Stimulated activated CD4-positive, alpha-beta T cell treated with anti-CD3 and anti-CD28 coated beads, Interleukin-12 subunit alpha, Interleukin-12 subunit beta, amount 100 ng/mL, for 4 hours (primary cell): ENCODE measurements at regions not wholly inside any gene's neighbourhood (a gene's known extent, or its start where the extent isn't known, plus 50 kb on each side); places are given as distances from the start of the nearest gene placed in this dataset.

Experiments
- DNase-seq: peaks from one replicate; pipeline ENCODE4 v3.0.0-alpha.2; 2020

GRCh38 chr11:127252321-127252720 is 251.8 kb upstream of the KIRREL3 start:
- DNase-seq, result no peak

- no peak for DNase-seq
Measured at GRCh38 chr11:127249576-127249975, 249.0 kb upstream of the KIRREL3 start.

GRCh38 chr11:127248476-127248875 is 247.9 kb upstream of the KIRREL3 start:
- no peak for DNase-seq

GRCh38 chr11:127247261-127247851 is 246.8 kb upstream of the KIRREL3 start:
- DNase-seq, result no peak

- DNase-seq, result no peak
Measured at GRCh38 chr11:127242676-127243075, 242.1 kb upstream of the KIRREL3 start.

GRCh38 chr11:127238321-127238720 is 237.8 kb upstream of the KIRREL3 start:
- no peak for DNase-seq

- DNase-seq, result no peak
Measured at GRCh38 chr11:127236776-127237175, 236.2 kb upstream of the KIRREL3 start.

GRCh38 chr11:127233998-127234397 is 233.4 kb upstream of the KIRREL3 start:
- DNase-seq, result no peak

GRCh38 chr11:127230392-127230791 is 229.8 kb upstream of the KIRREL3 start:
- DNase-seq, result no peak

GRCh38 chr11:127226949-127227348 is 226.4 kb upstream of the KIRREL3 start:
- no peak for DNase-seq

- no peak for DNase-seq
Measured at GRCh38 chr11:127226380-127226779, 225.8 kb upstream of the KIRREL3 start.

GRCh38 chr11:127225619-127226018 is 225.0 kb upstream of the KIRREL3 start:
- DNase-seq, result no peak

- no peak for DNase-seq
Measured at GRCh38 chr11:127224276-127224675, 223.7 kb upstream of the KIRREL3 start.

- DNase-seq, result no peak
Measured at GRCh38 chr11:127223633-127224032, 223.1 kb upstream of the KIRREL3 start.

- no peak for DNase-seq
Measured at GRCh38 chr11:127223026-127223425, 222.5 kb upstream of the KIRREL3 start.

GRCh38 chr11:127219704-127220103 is 219.1 kb upstream of the KIRREL3 start:
- no peak for DNase-seq

GRCh38 chr11:127218275-127218608 is 217.7 kb upstream of the KIRREL3 start:
- no peak for DNase-seq

GRCh38 chr11:127217452-127218274 is 217.1 kb upstream of the KIRREL3 start:
- DNase-seq, result no peak

- no peak for DNase-seq
Measured at GRCh38 chr11:127205688-127206217, 205.2 kb upstream of the KIRREL3 start.

GRCh38 chr11:127203490-127203889 is 202.9 kb upstream of the KIRREL3 start:
- no peak for DNase-seq

GRCh38 chr11:127202105-127202504 is 201.5 kb upstream of the KIRREL3 start:
- DNase-seq, result no peak

- no peak for DNase-seq
Measured at GRCh38 chr11:127199306-127199801, 198.8 kb upstream of the KIRREL3 start.

- no peak for DNase-seq
Measured at GRCh38 chr11:127195501-127196120, 195.0 kb upstream of the KIRREL3 start.

GRCh38 chr11:127194521-127194920 is 194.0 kb upstream of the KIRREL3 start:
- no peak for DNase-seq
